AG10803 (cell line): ENCODE measurements at regions not wholly inside any gene's neighbourhood (a gene's known extent, or its start where the extent isn't known, plus 50 kb on each side); places are given as distances from the start of the nearest gene placed in this dataset.

Source experiments
- DNase-seq: peaks from one replicate; pipeline ENCODE4 v3.0.0; 2010; ENCODE audit warnings: low read depth
- H3K4me3 ChIP-seq: 2 replicates; pipeline ENCODE4 v1.5.1; 2011; ENCODE audit warnings: mild to moderate bottlenecking, low read length, control low read depth
- TF ChIP-seq, protein P1 (sequence below): conservative IDR thresholded peaks from 2 replicates; pipeline ENCODE4 v1.5.1; 2011; ENCODE audit warnings: mild to moderate bottlenecking, low read length, control low read depth, inconsistent platforms

- TF ChIP-seq, protein P1, sequence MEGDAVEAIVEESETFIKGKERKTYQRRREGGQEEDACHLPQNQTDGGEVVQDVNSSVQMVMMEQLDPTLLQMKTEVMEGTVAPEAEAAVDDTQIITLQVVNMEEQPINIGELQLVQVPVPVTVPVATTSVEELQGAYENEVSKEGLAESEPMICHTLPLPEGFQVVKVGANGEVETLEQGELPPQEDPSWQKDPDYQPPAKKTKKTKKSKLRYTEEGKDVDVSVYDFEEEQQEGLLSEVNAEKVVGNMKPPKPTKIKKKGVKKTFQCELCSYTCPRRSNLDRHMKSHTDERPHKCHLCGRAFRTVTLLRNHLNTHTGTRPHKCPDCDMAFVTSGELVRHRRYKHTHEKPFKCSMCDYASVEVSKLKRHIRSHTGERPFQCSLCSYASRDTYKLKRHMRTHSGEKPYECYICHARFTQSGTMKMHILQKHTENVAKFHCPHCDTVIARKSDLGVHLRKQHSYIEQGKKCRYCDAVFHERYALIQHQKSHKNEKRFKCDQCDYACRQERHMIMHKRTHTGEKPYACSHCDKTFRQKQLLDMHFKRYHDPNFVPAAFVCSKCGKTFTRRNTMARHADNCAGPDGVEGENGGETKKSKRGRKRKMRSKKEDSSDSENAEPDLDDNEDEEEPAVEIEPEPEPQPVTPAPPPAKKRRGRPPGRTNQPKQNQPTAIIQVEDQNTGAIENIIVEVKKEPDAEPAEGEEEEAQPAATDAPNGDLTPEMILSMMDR, result no peak
- no peak overlapping the region for H3K4me3 ChIP-seq
- DNase-seq, result no peak
Observed at GRCh38 chr18:10161315-10161714, 247.5 kb downstream of the VAPA start.

- DNase-seq, result no peak
- TF ChIP-seq, protein P1, result no peak
Observed at GRCh38 chr18:10162340-10162739, 248.5 kb downstream of the VAPA start.

GRCh38 chr18:10164271-10165071 is 250.7 kb downstream of the VAPA start:
- TF ChIP-seq, protein P1, result no peak
- no peak for DNase-seq
- no peak overlapping the region for H3K4me3 ChIP-seq

More at GRCh38 chr18:10162340-10162739, 248.5 kb downstream of the VAPA start:
- H3K4me3 ChIP-seq, result no peak overlapping the region

DNA sequence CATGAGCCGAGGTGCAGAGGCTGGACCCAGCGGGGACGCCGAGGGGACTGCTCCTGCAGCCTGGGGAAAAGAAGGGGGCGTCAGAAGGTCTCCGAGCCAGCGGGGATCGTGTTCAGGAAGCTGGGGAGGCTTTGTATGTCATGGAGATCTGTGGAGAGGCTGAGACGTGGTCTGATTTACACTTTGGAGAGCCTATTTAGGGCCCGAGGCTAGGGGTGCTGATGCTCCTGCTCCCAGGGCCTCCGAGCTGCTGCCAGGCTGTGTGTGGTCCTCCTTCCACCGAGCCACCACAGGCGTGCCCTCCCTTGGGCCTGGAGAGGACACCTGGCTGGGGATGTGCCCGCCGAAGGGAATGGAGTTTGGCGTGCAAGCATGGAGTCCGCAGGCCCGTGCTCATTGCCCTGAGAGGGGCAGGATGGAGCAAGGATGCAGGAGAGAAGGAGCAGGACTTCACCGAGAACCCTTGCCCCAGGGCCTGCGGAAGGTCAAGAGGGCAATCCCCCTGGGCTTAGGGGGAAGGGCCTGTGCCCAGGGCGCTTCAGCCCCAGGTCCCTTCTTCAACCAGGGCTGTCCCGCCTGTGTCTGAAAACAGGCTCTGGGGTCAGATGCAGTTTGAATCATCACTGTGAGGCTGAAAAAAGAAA is 252.5 kb downstream of the VAPA start:
- DNase-seq, result no peak
- TF ChIP-seq, protein P1, result no peak
- H3K4me3 ChIP-seq, result no peak overlapping the region

- H3K4me3 ChIP-seq, result no peak overlapping the region
- no peak for DNase-seq
- TF ChIP-seq, protein P1, result no peak
Observed at GRCh38 chr18:10167759-10168158, 253.9 kb downstream of the VAPA start.

GRCh38 chr18:10168477-10168876 is 254.7 kb downstream of the VAPA start:
- no peak for DNase-seq
- no peak overlapping the region for H3K4me3 ChIP-seq
- TF ChIP-seq, protein P1, result no peak
